GM18502 (cell line): ENCODE measurements at regions not wholly inside any gene's neighbourhood (a gene's known extent, or its start where the extent isn't known, plus 50 kb on each side); places are given as distances from the start of the nearest gene placed in this dataset.
"Not testable (repeated sequence)": the region's sequence is repeated elsewhere in the genome, so short reads cannot be mapped to it uniquely, and the experiment has no call there.

ENCODE experiments used
- ATAC-seq: cut with Tn5 transposase; IDR thresholded peaks from one replicate; pipeline ENCODE4 v1.9.1; 2021; ENCODE audit warnings: mild to moderate bottlenecking; ENCODE audit not compliant: unreplicated experiment, poor library complexity

DNA sequence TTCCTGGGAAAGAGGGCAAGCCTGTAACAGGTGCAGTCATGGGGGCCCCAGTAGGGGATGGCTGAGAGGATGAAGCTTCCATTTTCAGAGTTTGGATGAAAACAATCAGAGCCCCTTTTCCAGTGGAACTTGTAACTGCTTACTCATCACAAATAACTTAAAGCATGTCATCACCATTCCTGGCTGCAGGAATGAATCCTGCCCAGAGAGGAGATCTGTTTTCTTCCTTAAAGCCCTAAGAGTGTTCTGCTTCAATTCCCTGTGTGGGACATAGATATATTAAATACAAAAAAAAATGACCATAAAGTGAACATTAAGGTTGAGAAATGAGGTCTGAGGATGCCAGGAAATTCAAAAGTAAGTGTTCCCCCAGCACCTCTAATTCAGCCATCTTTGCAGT, 183.4 kb upstream of the MEIS1 start:
- ATAC-seq = no peak

DNA sequence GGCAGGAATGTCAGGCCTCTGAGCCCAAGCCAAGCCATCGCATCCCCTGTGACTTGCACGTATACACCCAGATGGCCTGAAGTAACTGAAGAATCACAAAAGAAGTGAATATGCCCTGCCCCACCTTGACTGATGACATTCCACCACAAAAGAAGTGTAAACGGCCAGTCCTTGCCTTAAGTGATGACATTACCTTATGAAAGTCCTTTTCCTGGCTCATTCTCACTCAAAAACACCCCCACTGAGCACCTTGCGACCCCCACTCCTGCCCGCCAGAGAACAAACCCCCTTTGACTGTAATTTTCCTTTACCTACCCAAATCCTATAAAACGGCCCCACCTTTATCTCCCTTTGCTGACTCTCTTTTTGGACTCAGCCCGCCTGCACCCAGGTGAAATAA, 185.8 kb upstream of the MEIS1 start:
- not testable (repeated sequence) for ATAC-seq

DNA sequence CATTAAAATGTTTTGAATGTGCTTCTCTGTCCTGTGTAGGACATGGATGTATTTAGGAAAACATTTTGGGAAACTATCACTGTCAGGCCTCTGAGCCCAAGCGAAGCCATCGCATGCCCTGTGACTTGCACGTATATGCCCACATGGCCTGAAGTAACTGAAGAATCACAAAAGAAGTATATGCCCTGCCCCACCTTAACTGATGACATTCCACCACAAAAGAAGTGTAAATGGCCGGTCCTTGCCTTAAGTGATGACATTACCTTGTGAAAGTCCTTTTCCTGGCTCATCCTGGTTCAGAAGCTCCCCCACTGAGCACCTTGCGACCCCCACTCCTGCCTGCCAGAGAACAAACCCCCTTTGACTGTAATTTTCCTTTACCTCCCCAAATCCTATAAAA, 191.1 kb upstream of the MEIS1 start:
- ATAC-seq = not testable (repeated sequence)

DNA sequence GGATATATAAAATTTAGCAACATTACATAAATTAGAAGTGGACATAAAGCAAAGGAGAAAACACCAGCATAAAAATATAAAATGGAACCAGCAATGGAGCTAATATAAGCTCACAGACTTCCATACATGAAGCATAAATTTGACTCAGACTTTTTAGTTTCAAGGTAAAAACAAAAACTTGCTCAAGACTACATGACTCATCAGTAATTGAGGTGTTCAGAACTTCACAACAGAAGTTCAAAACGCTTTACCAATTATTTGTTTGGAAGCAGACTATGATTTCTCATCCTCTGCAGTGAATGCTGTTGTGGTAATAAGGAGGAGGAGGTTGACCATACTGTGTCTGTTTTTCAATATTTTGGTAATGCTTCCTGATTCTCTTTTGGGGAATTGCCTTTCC, 192.0 kb upstream of the MEIS1 start:
- ATAC-seq = not testable (repeated sequence)

DNA sequence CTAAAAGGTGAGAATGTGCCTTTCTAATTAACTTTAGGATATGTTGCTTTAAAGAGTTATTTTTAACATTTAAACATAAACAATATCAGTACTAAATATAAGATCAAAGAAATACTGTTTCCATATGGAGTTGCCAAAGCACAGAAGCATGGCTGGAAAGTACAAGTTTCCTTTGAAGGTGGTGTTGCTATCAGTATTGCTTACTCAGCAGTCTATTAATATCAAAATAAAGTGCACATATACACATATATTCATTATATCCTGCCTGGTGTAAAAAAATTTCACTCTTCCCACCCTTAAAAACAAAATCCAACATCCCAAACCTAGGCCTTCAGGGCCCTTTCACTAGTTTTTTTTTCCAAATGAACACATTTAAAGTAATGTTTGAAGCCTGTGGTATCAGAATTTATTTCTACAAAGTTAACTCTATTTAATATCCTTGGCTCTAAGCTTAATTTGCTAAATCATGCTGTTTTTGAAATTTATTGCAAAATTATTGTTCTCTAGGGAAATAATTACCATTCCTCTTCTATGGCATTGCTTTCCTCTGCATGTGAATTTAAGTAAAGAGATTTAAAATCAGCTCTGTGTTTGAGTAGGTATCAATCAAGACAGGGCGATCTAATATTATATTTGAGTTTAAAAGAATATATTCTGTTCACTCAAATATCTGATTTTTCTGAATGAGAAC, 192.7 kb upstream of the MEIS1 start:
- ATAC-seq = no peak

DNA sequence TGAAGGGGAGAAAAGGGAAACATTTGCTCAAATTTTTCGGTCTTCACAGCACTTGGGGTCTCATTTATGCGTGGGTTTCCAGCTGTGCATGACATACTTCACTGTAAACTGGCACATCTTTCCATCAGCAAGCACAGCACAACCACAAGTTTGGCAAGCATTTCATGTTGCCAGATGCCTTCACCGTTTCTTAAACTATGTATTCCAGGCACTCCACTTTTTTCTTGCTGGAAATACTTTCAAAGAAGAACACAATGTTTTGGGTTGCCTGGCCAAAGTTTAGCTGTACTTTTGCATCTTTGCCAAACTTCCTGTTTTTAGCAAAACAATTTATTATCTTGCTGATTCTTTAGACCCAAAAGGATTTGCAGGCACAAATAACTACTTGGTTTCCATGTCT, 194.6 kb upstream of the MEIS1 start:
- ATAC-seq = no peak

DNA sequence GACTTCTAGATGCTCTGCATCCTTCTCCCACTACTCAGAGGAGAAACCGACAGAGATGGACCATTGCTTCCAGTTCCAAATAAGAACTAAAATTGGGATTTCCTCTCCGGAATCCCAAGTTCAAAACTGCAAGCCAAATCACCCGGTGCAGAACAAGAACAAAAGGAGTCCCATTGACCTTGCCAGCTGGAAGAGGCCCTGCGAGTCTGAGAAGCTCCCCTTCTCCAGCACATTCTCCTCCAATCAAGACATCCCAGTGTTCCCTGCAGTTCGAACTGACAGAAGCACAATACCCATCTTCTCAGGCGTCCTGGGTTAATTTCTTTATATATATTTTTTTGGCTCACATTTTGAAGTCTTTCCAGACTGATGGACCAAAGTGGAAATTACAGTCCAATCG, 195.3 kb upstream of the MEIS1 start:
- no peak for ATAC-seq

DNA sequence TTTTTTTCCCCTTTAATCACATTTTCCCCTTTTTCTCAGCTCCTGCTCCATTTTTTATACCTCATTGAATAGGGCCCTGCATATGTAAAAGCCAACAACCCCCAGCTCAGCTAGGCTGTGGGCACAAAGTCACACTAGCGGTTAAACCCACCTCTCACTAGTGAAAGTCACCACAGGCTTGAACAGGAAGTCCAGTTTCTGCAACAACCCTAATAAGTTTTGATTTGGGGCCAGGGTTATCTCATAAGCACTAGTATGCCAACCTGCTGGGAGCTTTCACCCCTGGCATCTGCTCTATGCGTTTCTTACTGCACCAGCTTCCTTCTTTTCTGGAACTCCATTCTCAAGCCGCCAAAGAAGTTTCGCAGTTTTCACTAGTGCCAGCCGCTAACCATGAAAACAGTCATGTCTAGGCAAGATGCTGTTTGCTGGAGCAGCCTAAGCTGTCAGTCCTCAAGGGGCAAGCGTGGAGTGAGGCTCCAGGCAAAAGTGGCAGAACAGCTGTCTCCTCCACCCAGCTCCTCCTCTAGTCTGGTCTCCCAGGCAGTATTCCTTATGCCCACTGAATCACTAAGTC, 197.0 kb upstream of the MEIS1 start:
- ATAC-seq = no peak

DNA sequence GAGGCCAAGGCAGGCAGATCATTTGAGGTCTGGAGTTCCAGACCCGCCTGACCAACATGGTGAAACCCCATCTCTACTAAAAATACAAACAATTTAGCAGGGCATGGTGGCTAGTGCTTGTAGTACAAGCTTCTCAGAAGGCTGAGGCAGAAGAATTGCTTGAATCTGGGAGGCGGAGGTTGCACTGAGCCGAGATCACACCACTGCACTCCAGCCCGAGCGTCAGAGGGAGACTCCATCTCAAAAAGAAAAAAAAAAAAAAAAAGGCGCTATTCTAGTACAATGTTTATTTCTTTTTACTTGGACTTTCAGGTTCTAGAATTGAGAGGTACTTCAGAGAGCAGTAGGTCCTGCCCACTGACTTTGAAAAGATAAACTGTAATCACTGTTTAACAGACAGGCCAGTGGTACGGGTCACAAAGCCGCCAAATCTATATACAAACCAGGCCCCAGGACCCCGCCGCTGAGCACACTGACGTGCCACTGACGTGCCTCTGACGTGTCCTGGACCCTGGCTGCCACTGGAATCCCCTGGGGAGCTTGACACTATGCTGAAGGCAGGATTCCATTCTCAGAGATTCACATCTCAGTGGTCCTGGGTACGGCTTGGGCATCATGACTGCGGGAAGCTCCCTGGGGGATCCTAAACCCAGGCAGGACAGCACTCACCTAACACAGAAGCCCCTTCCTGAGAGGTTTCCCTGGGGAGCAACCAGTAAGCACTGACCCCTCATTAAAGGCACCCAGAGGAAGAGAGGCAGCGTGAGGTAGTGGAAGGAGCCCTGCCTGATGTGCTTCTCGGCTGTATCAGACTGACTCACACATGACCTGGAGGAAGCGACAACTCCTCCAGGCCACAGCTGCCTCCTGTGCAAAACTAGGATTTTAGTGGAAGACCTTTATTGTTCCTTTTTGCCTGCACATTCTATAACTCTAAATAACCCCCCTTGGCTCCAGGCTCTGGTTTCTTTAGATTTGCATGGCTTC, 197.8 kb upstream of the MEIS1 start:
- ATAC-seq = no peak

DNA sequence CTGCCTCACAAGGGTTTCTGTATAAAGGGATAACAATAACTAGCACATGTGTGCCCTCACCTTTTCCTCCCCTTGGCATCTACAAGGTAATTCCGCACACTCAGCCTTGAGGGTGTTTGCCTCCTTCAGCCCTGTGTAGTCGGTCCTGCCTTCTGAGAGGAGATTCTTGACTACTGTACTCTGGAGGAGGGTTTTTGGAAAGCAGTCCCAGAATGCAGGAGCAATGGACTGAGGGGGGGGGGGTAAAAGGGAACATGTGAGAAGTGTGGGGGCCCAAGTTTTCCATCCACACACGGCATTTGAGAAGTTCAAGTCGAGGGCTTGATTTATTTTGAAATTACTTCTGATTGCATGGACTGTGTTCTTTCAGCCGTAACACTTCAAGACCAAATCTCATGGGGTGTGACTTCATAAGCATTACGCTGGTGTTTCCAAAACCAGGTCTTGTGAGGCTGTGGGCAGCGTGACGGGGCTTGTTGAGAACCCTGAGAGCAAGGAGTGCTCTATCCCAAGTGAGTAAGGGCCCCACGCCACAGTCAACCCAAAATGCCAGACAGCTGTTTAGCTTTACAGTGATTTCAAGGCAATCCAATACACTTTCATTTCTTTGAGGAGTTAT, 198.7 kb upstream of the MEIS1 start:
- ATAC-seq = no peak

DNA sequence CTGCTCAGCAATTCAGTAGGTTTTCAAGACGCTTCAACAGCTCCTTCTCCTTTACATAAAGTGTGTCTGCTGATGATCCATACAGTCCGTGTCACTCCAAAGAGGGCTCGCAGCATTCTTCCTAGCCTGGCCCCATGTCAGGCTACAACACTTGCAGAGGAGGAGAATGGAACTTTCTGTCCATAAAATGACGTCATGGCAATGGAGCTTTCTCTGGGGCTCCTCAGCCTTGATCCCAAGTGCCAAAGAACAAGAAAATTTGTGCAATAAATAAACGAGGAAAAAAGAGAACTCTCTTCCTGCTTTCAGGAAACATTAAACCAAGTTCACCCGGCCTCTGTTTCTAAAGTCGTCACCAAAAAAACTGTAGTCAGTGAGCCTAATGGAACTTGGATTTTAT, 199.5 kb upstream of the MEIS1 start:
- no peak for ATAC-seq

DNA sequence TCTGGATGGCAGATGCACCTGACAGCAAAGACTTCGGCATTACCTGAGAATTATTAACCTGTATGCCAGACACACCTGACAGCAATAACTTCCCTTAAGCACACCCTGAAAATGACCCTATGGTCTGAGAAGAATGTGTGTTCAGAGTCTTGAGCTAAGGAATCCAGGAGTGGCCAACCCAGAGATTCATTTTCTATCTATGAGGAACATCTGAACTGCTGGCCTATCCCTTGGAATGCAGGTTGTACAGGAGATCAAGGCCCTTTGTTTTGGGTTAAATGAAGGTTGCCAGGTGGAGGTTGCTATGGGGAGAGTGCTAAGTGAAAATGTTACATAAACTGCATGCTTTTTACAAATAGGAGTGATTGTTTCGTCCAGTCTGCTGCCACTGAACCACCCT, 200.9 kb upstream of the MEIS1 start:
- ATAC-seq = no peak

DNA sequence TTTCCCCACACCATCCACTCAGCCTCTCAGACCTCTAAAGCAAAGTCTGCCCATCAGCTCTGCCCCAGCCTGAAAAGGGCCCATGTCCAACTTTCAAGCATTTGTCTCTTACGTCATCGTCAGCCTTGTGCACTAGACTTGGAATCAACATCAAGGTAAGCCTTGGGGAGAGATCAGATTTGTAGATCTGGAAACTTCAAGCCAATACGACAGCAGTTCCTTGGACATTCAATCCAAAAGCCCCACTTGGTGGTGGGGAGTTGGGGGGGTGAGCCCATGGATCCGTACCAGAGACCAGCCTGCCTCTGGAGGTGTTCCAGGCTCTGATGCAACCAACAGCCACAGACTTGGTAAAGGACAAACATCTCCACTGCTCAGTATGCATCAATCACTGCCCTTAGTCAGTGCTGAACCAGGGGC, 206.8 kb upstream of the MEIS1 start:
- ATAC-seq = no peak

DNA sequence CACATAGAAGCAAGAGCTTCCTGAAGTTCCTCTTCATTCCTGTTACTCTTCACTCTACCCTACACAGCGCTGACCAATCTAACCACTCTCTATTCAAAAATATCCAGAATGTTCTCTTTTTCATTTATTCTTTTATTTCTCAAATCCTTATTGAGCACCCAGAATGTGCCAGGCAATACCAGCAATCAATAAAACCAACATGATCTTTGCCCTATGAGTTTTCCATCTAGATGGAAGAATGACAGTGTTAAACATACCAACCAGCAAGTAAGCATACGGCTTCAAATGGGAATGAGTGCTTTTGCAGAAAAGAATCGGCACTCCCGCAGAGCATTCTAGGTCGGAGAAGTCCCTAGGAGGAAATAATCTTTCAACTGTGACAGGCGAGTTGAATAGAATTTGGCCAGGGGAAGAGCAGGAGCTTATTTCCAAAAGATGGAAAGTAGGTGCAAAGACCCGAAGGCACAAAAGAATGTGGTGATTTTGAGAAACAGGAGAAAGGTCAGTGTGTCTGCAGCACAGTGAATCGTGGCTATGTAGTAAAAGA, 217.8 kb upstream of the MEIS1 start:
- ATAC-seq = no peak

DNA sequence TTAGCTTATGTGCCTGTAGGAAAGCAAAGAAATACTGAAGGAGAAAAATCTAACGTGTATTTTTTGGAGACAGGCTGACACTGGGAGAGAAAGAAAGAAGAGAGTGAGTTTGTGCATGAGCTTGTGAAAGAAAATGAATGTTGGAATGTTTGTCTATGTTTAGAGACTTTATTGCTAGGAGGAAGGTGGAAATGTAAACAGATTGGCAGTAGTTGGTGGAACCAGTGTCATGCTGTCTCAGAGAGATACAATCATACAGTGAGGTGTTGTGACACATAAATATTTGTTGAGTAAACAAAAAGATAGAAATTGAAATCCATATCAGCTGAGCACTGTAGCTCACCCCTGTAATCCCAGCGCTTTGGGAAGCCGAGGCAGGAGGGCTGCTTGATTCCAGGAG, 222.2 kb upstream of the MEIS1 start:
- ATAC-seq = no peak

DNA sequence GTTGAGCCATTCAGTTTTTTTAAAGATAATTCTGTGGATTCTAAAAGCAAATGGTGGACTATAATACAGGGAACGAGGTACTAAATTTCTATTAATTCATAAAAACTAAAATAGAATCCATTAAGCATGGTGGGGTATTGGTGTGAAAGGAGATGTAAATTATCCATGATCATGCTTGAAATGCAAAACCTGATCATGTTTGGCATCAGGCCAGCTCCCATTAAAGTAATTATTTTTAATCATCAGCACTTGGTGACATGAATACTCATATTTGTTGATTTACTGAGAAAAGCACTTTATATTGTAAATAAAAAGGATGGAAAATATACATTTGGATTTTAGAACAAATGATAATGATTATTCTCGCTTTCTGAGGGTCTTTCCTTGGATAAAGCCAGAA, 232.3 kb upstream of the MEIS1 start:
- ATAC-seq = no peak

DNA sequence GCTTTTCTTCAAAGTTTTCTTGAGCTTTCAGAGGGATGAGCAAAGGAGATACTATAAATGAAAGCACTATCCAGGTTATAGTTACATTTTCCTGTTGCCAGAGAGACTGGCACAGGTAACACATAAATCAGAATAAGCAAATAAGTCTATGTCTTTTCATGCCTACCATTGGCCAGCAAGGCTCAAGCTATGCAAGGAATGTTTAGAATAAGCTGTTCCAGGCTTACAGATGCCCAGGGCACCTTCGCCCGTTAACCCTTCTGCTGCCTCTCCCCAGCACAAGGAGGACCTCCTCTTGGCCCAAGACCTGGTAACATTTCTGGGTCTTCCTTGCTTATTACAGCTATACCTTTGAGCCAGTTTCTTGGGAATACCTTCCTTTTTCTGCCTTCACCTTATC, 233.7 kb upstream of the MEIS1 start:
- no peak for ATAC-seq

DNA sequence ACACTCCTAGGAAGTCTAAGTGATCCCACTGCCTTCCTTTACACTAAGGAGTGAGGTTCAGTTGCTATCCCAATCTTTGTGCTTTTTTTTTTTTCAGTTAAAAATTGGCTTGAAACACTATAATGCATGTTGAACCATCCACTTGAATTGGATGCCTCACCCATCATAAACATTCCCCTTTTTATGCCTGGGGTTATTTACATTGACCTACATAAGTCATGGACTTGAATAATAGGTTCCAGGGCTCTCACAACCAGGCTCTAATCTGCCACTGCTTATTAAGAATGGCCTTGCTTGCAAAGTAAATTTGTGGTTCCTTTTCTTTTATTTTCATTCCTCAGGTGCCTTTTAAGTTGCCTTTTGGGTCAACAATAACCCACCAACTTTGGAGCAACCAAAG, 236.1 kb upstream of the MEIS1 start:
- ATAC-seq = no peak

DNA sequence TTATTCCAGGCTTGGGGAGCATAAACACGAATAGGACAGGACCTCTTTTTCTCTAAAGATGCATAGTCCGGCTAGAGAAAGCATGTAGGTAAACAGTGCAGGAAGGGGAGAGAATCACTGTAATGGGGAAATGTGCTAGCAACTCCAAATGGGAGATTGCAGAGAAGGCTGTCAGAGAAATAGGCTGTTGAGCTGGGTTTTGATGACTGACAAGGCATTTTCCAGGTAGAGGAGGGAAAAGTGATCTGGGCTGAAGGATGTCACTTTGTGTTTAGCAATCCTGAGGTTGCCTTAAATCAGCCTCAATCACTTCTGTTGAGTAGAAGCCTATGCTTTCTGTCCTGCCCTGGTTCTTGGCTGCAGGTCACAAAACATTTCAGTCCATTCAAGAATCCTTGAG, 242.0 kb upstream of the MEIS1 start:
- ATAC-seq = no peak

DNA sequence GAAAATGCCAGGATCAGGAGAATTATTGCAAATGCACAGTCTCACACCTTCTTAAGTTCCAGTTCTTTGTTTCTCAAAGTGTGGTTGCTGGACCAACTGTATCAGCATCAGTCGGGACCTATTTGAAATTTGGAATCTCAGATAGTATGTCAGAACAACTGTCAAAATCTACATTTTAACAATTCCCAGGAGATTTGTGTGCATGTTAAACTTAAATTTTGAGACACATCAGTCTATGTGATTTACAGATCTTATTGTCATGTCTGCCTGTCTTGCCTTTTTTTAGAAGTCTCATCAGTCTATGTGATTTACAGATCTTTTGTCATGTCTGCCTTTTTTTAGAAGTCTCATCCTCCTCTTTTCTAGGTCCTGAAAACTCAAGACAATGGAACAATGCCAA, 243.6 kb upstream of the MEIS1 start:
- no peak for ATAC-seq

DNA sequence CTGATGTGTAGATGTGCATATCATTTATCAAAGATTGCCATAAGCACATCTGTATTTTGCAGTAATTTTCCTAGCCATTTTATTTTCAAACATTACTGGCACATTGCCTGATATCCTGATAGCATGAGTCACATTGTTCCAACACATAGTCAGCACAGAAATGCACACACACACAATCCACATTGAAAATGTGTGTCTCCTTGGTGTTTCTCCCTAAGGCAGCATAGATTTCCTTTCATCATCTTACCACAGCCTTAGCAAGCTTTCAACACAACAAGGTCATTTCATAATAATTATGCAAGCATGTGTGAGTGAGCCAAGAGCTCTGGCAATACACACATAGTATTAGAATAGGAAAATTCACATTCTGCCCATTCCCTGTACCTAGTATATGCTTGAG, 245.4 kb upstream of the MEIS1 start:
- no peak for ATAC-seq
